Suppressor macrophage (primary cell): ENCODE measurements at regions not wholly inside any gene's neighbourhood (a gene's known extent, or its start where the extent isn't known, plus 50 kb on each side); places are given as distances from the start of the nearest gene placed in this dataset.

Experiments used
- DNase-seq, 4 experiments: peaks; one replicate each; pipeline ENCODE4 v3.0.0-alpha.2; 2020 to 2022

DNA sequence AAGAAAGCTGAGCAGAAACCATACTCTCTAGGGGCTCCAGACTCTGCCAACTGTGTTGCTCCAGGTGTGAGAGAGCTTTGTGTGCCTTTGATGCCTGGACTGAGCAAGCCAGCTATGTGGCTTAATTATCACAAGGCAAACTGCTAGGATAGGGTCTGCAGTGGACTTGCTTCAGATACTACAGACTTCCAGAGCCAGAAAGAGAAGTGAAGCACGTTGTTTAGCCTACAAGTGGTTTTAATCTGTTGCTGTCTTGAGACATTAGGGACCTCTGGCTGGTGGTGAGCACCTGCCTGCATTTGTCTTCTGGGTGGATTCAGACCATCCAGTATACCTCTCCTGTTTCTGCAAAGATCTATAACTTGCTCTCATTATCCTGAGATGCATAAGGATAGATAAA, 353.4 kb upstream of the PLXNA2 start:
- no peak for DNase-seq

DNA sequence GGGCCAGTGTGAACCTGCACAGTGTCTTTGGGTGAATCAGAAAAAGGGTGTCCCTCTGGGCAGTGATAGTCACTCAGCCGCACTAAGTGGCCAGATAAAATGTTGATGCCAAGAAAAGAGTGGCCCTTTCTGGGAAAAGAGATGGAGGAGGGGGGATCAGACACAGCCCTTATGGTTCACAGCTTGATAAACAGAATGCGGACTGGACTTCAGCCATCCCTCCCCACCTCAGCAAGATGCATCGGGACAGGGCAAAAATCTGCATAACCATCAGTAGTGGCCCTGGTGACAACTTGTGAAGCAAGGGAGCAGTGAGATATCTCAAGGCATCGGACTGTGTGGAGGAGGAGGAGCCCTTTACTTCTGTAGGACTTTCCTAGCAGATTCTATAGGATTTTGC, 353.8 kb upstream of the PLXNA2 start:
- DNase-seq = no peak

DNA sequence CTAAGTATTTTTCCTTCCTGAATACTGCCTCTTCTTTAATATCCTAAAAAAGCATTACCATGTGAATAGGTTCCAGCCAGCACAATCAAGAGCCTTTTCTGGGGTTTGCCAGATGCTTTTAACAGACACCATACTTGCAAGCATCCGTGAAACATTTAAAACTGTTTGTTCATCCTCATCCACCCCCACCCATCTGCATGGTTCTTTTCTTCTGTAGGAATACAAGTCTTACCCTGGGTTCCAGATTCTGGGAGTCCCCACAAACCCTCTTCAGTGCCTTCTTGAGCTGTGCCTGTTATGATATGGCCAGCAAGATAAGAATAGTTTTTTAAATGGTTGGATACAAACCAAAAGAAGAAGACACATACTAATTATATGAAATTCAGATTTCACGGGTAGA, 354.9 kb upstream of the PLXNA2 start:
- no peak for DNase-seq

DNA sequence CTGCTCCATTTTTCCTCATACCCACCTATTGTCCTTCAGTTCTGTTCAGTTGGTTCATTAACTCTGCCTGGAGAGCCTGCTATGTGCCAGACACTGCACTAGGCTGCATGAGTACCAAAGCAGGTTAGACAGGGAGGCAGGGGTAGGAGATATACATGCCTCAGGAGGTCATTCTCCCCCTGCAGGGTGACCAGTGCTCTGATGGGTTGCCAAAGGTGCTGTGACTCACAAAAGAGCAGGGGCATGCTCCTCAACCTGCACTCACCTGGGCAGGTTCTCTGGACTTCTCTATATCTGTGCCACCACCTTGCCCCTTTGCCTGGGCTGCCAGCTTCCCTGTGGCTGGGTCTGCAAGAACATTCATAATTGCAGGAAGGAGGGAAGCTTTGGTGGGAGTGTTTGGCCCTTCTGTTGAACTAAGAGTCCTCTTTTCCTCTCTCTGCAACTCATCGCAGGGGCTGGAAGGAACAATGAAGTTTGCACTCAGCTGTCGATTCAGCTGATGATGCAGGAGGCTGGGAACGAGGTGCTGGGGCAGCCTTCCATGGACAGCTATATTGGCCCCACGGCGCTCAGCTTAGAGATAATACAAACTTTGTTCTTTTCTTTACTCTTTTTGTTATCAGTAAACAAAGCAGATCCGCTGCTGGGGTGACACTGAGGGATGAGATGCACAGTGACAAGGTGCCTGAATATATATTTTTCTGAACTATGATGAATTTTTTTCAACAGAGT, 356.4 kb upstream of the PLXNA2 start:
- no peak for DNase-seq

DNA sequence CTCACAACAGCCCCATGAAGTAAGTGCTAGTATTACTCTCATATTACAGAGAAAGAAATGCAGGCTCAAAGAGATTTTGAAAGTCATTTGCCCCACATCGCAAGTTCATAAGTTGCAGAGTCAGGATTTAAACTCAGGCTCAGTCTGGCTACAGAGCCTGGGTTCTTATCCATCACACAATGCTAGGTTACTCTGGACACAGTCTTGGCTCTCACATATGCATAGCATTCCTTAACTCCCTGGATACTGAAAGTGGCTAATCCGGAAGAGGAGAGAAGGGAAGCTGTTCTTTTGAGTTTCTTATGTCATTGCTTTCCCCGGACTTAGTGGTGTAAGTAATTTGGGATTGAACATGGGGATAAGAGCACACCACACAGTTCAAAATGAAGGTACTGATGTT, 357.4 kb upstream of the PLXNA2 start:
- no peak for DNase-seq

DNA sequence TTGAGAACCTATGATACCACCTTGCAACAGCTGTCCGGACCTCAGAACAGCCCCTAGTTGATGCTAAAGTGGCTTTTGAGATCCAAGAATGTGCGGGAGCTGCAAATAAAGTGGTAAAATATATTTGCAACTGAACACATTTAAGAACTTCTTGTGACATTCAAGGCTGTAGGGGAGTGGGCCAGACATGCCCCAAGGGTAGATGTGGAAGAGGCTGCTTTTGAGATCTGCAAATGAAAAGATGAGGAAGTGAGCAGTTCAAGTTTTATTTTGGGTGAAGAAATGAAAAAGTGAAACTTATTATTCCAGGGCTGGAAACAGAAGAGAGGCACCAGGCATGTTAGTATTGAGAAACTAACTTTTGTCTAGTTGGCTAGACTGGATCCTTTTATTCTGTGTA, 359.5 kb upstream of the PLXNA2 start:
- no peak for DNase-seq

DNA sequence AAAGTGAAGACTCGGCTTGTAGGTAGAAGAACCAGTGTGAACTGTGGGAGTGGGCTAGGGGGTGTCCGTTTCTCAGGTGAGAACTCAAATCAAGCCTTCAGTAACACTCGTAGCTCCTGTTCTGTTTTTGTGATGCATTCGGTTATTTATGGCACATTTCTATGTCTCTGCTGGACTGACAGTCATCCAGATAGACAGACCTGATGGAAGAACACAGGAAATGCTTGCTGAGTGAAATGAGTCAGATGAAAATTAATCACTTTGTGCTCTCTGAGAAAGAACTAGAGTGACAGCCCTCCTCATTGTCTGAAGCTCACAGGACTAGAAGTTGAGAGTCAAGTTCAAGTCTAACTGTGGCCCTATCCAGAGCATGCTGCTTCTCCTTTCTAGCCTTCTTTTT, 360.1 kb upstream of the PLXNA2 start:
- peak in 2 of 4 experiments; percentile 13 to 34 for DNase-seq

DNA sequence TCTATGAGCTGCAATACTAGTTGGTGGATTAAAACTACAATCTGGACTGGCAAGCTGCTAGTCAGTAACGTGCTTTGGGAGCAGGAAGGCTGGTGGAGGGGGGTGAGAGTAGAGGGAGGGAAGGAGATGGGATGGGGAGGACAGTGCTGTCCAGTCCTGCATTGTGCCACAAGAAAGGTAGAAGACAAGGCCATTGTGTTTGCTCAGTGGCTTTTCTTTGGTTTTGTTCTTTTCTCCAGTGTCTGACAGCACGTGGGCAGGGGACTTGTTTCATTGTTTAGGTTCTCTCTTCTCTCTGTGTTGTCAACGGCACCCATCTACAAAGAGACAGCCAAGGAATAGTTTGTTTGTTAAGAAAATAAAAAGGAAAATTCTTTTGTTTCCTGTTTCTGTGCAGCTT, 362.8 kb upstream of the PLXNA2 start:
- DNase-seq = no peak

DNA sequence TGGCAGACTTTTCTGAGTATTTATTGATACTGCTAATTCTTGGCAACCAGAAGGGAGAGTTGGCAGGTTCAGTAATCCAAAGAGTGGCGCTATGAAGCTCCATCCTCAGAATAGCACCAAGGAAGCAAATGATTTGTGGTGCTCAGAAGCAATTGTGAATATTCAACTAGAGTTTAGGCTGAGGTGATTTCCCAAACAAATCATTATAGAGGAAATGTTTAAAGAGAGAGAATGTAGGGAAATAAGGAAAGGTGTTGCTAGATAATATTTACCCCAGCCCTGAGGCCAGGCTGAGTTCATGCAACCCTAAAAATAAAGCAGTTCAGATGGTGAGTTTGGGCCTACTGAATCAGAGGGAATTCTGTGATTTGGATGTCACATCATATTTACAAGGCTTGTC, 363.4 kb upstream of the PLXNA2 start:
- DNase-seq = no peak

DNA sequence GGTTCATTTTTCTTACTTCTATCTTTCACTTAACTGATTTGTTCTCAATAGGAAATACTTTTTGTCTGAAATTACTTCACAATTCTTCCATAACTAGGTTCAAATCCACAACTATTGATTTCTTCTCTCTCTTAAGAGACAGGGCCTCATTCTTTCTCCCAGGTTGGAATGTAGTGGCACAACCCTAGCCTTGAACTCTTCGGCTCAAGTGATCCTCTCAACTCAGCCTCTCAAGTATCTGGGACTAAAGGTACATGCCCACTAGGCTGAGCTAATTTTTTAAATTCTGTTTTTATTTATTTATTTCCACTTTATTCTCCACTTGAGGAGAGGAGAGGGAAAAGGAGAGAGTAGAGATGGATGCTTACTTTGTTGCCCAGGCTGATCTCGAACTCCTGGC, 370.4 kb upstream of the PLXNA2 start:
- DNase-seq = no peak

DNA sequence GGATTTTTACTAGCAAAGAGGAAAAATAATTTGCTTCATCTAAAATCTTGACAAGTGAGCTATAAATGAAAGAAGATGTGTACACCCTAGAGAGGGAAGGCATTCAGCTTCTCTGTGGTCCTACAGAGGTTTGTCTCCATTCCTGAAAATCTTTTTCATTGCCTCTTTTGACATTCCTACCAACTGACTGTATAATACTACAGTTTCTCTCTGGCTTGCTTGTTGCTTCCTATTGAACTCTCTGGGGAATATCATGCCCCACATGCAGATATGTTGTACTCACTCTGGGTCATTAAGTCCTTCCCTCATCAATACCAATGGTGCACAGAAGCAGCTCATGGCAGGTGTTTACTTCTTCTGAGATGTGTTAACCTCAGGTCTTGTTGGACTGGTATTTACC, 371.2 kb upstream of the PLXNA2 start:
- no peak for DNase-seq

DNA sequence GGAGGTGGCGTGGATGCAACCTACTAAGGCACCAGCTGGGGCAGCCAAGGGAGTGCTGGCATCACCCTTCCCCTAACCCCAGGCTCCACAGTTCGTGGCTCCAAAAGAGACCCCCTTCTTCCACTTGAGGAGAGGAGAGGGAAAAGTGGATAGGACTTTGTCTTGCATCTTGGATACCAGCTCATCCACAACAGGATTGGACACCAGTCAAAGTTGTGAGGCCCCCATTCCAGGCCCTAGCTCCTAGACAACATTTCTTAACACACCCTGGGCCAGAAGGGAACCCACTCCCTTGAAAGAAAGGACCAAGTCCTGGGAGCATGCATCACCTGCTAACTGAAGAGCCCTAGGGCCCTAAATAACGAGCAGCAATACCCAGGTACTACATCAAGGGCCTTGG, 372.6 kb upstream of the PLXNA2 start:
- DNase-seq = no peak

DNA sequence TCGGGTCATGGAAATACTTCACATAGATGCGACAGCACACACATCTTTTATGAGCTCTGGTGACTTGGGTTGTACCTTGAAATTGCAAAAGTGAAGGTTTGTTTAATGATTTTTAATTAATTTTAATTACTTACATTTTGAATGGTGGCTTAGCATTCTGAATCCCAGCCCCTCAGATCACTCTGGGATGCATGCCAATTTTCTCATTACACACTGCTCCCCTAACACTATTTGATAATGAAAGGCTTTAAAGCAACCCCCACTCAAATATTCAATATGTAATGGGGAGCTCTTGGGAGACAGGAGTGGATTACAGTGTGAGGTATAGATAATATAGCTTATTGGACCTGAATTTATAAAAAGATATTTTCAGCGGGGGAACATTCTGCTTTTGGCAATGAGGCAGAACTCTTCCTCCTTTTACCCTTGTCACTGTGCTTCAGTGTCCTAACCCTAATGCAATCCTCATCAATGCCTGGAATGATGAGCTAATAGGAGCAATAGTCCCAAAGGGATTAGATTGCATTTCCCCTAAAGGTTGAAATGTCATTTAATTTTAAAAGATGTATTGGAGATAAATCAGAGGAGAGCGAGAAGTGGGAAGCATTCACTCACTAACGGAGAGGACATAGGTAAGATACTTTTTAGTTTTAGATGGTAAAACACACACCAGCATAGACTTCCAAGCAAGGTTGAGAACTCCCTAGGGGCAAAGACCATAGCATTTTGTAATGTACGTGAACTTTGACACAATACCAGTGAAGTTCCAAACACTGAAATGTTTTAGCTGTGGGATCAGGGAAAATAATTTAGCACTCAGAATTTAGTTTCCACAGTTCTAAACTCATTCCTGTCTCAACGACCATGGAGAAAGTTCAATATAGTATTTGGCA, 384.1 kb upstream of the PLXNA2 start:
- no peak for DNase-seq

DNA sequence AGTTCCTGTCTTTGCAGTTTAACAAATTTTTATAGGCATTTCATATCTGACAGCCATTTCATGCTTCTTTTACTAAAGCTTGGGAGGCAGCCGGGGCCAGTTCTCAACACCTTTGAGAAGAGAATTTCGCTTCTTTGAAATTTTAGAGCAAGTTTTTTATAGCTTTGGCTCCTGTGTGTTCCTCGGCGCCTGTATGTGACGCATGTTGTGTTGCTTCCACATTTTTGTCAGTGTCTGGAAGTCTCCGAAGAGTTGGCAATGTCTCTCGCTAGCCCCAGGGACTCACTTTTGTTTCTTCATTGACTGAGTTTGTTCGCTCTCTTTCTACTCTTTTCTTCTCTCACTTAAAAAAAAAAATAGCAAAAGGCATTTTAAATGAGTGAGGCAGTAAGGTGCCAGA, 386.9 kb upstream of the PLXNA2 start:
- no peak for DNase-seq

DNA sequence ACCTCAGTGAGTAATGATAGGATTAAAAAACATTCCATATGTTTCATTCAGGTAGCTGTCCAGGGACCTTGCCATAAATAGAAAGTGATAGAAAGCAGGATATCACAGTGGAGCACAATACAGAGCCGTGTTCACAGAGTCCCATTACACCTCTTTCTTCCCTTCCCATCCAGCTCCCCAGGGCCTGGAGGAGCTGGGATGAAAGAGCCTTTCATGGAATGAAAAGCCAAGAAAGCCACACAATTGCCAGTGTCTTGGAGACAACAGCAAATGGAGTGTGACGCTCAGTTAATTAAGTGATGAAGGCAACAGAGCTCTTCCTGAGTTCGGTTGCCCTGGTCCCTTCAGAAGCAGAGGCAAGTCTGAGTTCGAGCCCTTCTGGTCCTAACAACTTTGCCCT, 387.3 kb upstream of the PLXNA2 start:
- DNase-seq = no peak

DNA sequence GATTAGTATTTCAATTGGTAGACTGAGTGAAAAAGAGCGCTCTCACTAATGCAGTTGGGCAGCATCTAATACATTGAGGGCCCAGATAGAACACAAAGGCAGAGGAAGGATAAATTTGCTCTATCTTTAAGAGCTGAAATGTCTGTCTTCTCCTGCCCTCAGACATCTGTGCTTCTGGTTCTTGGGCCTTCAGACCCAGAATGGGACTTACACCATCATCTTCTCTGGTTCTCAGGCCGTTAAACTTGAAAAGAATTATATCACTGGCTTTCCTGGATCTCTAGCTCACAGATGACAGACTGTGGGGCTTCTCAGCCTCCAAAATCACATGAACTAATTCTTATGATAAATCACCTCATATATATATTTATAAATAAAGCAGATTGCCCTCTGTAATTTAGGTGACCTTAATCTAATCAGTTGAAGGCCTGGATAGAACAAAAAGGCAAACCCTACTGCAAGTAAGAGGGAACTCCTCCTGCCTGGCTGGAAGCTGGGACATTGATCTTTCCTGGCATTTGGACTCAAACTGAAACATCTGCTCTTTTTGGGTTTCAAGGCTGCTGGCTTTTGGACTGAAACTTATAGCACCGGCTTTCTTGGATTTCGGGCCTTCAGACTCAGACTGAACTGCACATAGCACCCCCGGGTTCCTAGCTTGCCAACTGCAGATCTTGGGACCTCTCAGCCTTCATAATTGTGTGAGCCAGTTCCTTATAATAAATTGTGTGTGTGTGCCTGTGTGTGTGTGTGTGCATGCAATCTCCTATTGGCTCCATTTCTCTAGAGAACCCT, 390.4 kb upstream of the PLXNA2 start:
- no peak for DNase-seq

DNA sequence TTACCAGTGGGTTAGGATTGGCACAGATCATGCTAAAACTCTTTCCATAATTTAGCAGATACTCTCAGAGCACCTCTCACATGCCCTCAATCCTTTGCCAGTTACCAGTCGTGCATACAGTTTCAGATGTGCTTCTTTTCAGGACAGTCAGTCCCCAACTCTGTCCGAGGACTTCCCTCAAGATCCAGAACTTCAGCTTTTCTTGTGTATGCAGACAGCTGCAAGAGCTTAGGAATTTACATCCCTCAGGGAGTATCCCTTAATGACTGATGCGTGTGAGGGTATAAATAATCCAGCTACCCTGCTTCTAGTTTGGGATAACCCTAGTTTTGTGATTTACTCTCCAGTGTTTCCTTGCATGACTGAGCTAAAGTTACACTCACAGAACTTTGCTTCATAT, 393.0 kb upstream of the PLXNA2 start:
- DNase-seq = no peak

DNA sequence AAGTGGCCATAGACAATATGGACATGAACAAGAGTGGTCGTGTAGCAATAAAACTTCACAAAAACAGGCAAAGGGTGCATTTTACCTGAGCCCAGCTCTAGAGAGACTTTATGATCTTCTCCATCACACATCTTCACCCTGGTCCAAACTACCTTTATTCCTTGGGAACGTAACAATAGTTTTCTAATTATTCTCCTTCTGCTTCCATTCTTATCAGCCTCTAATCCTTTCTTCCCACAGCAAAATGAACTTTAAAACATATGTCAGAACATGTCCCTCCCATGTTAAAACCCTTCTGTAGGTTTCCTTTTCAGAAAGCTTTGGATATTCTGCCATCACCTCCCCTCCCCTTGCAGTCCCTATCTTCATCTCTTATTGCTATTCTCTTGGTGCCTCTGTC, 395.2 kb upstream of the PLXNA2 start:
- no peak for DNase-seq

DNA sequence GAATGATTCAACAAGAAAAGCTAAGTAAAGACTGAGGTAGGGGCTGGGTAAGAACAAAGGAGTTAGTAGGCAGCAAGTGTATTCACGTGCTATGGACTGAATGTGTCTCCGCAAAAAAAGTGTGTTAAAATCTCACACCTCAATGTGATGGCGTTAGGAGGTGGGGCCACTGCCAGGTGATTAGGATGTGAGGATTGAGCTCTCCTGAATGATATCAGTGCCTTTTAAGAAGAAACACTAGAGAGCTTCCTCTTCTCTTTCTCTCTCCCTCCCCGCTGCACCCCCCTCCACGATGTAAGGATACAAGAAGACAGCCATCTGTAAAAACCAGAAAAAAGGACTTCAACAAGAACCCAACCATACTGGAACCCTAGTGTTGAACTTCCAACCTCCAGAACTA, 396.1 kb upstream of the PLXNA2 start:
- no peak for DNase-seq

DNA sequence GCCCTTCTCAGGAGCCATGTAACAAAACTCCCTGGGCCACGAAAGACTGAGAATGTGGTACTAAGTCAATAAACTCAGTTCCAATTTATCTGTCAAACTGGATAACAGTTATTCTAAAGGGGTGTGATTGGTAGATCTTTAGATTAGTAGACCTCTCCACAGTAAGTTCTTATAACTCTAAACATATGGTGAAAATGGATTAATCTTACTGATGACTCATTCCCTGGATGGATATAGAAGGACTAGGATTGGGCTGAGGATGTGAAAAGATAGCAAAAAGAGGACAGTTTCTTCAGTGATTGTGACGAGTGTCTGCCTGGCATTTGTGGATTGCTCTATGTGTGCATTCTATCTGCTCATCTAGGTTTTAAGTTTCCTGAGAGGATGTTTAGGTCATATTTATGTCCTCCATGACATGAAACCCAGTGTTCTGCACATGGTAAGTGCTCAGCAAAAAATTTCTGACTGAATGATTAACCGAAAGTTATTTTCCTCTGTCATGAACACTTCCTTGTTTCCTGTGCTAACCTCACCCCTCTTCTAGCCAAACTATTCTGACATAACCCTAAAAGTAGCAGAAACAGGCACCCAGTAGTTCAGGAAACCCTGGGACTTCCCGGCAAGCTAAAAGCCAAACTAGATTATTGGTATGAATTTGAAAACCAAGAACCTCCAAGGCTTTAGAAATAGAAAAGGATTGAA, 397.5 kb upstream of the PLXNA2 start:
- no peak for DNase-seq

DNA sequence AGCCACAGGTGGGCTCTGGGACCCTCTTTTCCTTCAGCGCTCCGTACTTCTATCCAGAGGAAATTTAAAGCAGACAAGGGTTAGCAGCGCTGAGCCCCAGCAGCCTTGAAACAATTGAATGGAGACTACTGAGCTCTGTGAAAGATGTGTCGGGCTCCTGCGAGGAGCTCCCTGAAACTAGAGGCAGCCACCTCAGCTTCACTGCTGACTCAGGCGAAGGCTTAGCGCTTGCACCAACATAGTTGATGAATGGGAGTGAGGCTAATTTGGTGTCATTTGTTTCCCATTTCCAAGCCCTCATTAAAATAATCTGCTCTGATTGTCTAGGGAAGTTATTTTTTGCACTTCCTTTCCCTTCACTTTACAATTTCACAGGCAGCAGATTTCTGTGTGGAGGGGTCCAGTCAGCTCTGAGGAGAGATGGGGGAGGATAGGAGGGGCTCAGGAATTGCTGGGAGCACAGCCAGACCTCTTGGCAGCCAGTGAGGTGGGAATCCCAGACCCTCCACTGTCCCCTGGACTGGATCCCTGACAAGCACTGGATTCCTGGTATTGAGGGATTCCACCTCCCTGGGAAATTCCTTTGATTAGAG, 398.9 kb upstream of the PLXNA2 start:
- DNase-seq = no peak

DNA sequence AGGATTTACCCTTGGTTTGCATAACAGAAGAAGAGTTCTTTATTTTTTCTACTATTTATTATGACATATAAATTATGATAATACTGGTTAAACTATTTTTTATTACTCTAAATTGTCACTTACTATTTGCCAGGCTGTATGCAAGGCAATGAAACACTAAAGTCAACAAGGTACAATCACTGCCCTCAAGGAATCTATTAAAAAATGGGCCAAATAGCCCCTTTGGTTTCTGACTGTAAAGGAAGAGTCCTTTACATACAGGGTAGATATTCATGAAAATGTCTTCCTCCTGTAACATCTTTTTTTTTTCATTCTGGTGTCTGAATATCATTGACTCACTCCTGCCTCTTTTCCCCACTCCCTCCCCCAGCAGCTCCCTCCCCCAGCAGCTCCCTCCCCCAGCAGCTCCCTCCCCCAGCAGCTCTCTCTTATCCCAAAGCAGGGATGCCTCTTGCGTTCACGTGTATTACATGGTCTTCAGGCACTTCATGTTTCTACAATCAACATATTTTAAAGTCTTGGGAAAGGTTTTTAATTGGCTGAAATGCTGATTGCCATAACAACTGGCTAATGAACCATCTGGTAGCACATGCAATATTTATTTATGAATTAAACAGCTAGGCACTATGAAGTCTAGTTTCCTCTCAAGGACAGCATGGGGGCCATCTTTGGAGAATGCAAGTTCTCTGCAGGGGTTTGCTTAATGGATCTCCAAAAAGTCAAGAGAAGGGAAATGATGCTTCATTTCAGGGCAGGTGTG, 400.4 kb upstream of the PLXNA2 start:
- DNase-seq = no peak
